CD4-positive, alpha-beta T cell treated with Interferon alpha-2 for 1 hour (primary cell): ENCODE measurements at regions not wholly inside any gene's neighbourhood (a gene's known extent, or its start where the extent isn't known, plus 50 kb on each side); places are given as distances from the start of the nearest gene placed in this dataset.
A peak's percentile ranks its signal among the peaks of the same experiment; 100 is the strongest.

Experiments
- DNase-seq, 2 donors: peaks; one replicate each; pipeline ENCODE4 v3.0.0-alpha.2; 2020 to 2022

- DNase-seq, result no peak
These were observed 249.8 kb upstream of the CPEB2 start for GRCh38 chr4:14752341-14753046.

GRCh38 chr4:14767142-14767541 is 235.1 kb upstream of the CPEB2 start:
- no peak for DNase-seq

- DNase-seq, result no peak
These were observed 233.8 kb upstream of the CPEB2 start for GRCh38 chr4:14768449-14768848.

- no peak for DNase-seq
These were observed 232.3 kb upstream of the CPEB2 start for GRCh38 chr4:14769993-14770392.

- no peak for DNase-seq
These were observed 231.2 kb upstream of the CPEB2 start for GRCh38 chr4:14771094-14771493.

- no peak for DNase-seq
These were observed 230.6 kb upstream of the CPEB2 start for GRCh38 chr4:14771504-14772175.

GRCh38 chr4:14772388-14772787 is 229.9 kb upstream of the CPEB2 start:
- DNase-seq, result no peak

GRCh38 chr4:14783011-14783877 is 219.0 kb upstream of the CPEB2 start:
- no peak for DNase-seq

- DNase-seq, result no peak
These were observed 215.1 kb upstream of the CPEB2 start for GRCh38 chr4:14787221-14787620.

- DNase-seq, result peak in 1 of 2 donors; percentile 10
These were observed 214.4 kb upstream of the CPEB2 start for GRCh38 chr4:14787894-14788293.

- no peak for DNase-seq
These were observed 211.8 kb upstream of the CPEB2 start for GRCh38 chr4:14790494-14790893.

GRCh38 chr4:14792702-14793227 is 209.5 kb upstream of the CPEB2 start:
- no peak for DNase-seq

GRCh38 chr4:14800977-14801376 is 201.3 kb upstream of the CPEB2 start:
- DNase-seq, result no peak

- DNase-seq, result no peak
These were observed 199.7 kb upstream of the CPEB2 start for GRCh38 chr4:14802596-14802995.

- no peak for DNase-seq
These were observed 194.4 kb upstream of the CPEB2 start for GRCh38 chr4:14807856-14808255.

GRCh38 chr4:14809203-14809602 is 193.1 kb upstream of the CPEB2 start:
- DNase-seq, result no peak

- no peak for DNase-seq
These were observed 192.2 kb upstream of the CPEB2 start for GRCh38 chr4:14810121-14810520.

GRCh38 chr4:14810568-14810967 is 191.7 kb upstream of the CPEB2 start:
- DNase-seq, result no peak

- DNase-seq, result no peak
These were observed 190.2 kb upstream of the CPEB2 start for GRCh38 chr4:14812101-14812500.

GRCh38 chr4:14816623-14817261 is 185.5 kb upstream of the CPEB2 start:
- no peak for DNase-seq

- DNase-seq, result no peak
These were observed 178.1 kb upstream of the CPEB2 start for GRCh38 chr4:14824189-14824588.

GRCh38 chr4:14827111-14827510 is 175.2 kb upstream of the CPEB2 start:
- no peak for DNase-seq

GRCh38 chr4:14829795-14830194 is 172.5 kb upstream of the CPEB2 start:
- no peak for DNase-seq
